ENCODE measurements at regions not wholly inside any gene's neighbourhood (a gene's known extent, or its start where the extent isn't known, plus 50 kb on each side); places are given as distances from the start of the nearest gene placed in this dataset.

GRCh38 chr5:148765061-148765460, 61.4 kb upstream of the ADRB2 start:
- TF ChIP-seq REPIN1 (CRISPR knock-in tag; IDR thresholded peaks at IDR 0.05; ENCODE audit: borderline replicate concordance, low read depth): no peak
- no peak for TF ChIP-seq BCLAF1 (IDR thresholded peaks at IDR 0.05)
- TF ChIP-seq TCF7L2 (IDR thresholded peaks at IDR 0.05; ENCODE audit: low read depth, low read length): no peak

Measured in HepG2 (cell line).